ENCODE measurements at regions not wholly inside any gene's neighbourhood (a gene's known extent, or its start where the extent isn't known, plus 50 kb on each side); places are given as distances from the start of the nearest gene placed in this dataset.
"Not testable (repeated sequence)": the region's sequence is repeated elsewhere in the genome, so short reads cannot be mapped to it uniquely, and the experiment has no call there.

DNA sequence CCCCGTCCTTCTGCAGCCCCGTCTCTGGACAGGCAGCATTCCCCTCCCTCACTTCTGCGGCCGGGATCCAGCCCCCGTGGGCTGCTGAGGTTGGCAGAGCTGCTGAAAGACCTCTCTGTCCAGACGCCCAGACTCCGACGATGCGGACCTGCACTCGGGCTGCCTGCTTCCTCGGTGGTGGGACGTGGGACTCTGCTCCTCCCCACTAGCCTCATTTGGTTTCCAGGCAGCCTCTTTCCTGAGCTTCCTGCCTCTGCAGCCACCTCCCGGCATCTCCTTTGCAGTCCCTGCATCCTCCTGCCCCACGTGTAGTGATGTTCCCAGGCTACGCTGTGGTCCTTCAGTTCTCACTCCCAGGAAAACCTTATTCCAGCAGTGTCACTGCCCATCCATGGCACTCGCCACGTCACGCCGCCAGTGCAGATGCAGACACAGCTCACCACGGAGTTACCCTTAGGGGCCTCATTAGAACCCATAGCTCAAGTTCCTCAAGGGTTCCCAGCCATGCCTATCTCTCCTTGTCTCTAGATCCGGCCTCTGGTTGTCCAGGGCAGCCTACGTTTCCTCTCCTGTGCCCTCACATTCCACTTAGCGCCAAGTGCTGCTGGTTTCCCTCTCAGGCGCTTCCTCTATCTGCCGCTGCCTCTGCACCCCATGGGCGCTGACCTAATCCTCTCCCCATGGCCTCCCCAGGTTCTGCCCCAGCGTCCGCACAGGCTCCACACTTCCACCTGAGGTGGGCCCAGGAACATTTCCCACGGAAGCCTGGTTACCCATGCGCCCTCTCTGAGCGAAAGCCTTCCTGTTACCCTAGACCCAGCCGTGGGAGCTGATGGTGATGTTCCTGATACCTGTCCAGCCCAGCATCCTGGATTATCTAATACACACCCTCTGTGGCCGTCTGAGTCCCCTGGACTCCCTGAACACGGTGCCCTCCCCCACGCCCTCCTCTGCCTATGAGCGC lies 318.3 kb upstream of the MYT1L start:
- H3K4me3 Mint-ChIP-seq, result no peak overlapping the region
- no peaks in the 10 kb centered on the region for H3K36me3 Mint-ChIP-seq
- no peaks in the 10 kb centered on the region for H3K9me3 Mint-ChIP-seq
- H3K4me1 Mint-ChIP-seq (ENCODE audit: unreplicated experiment), result peaks cover 11% of the 10 kb centered on the region
- H3K27me3 Mint-ChIP-seq, result peaks cover 4% of the 10 kb centered on the region
- TF ChIP-seq, protein P1, sequence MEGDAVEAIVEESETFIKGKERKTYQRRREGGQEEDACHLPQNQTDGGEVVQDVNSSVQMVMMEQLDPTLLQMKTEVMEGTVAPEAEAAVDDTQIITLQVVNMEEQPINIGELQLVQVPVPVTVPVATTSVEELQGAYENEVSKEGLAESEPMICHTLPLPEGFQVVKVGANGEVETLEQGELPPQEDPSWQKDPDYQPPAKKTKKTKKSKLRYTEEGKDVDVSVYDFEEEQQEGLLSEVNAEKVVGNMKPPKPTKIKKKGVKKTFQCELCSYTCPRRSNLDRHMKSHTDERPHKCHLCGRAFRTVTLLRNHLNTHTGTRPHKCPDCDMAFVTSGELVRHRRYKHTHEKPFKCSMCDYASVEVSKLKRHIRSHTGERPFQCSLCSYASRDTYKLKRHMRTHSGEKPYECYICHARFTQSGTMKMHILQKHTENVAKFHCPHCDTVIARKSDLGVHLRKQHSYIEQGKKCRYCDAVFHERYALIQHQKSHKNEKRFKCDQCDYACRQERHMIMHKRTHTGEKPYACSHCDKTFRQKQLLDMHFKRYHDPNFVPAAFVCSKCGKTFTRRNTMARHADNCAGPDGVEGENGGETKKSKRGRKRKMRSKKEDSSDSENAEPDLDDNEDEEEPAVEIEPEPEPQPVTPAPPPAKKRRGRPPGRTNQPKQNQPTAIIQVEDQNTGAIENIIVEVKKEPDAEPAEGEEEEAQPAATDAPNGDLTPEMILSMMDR (conservative IDR thresholded peaks at IDR 0.05), result no peak
- DNase-seq (ENCODE audit: extremely low spot score, unreplicated experiment), result no peak
- H3K27ac Mint-ChIP-seq, result no peak overlapping the region

DNA sequence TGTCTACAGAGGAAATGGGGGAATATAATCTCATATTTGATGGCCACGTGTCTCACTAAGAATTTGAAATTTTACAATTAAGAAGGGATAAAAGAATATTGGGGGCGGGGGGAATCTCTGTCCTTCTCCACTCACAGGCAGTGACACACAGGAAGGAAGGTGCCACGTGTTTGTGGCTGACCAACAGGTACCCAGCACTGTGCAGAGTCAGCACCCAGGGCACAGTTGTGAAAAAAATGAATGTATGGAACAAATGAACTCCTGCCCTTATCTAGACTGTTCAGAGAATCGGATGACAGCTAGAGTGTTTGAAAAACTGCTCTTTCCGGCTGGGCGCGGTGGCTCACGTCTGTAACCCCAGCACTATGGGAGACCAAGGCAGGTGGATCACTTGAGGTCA lies 317.0 kb upstream of the MYT1L start:
- Mint-ChIP-seq H3K27ac (no peak overlapping the region), H3K4me3 (no peak overlapping the region), H3K27me3 (peaks cover 4% of the 10 kb centered on the region), H3K9me3 (no peaks in the 10 kb centered on the region), H3K36me3 (no peaks in the 10 kb centered on the region), H3K4me1 (ENCODE audit: unreplicated experiment) (peaks cover 11% of the 10 kb centered on the region)
- no peak for DNase-seq (ENCODE audit: extremely low spot score, unreplicated experiment)
- TF ChIP-seq, protein P1 (conservative IDR thresholded peaks at IDR 0.05), result no peak

DNA sequence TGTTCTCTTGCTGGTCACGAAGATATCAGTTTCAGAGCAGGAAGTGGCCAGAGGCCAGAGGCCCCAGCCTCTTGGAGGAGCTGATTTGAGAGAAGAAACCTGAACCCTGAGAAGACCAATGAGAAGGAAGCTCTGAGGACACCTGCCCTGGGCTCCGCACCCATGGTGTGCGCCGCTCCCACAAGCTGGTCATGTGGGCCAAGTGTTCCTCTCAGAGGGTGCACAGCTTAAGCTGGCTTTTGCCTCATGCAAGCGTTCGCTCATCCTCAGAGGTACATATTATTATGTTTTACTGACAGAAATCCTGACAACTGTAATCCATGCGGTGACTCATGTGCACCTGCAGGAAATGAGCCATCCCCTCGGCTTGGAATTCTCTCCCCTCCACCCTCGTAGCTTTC lies 316.1 kb upstream of the MYT1L start:
- H3K4me1 Mint-ChIP-seq (ENCODE audit: unreplicated experiment), result peaks cover 11% of the 10 kb centered on the region
- H3K9me3 Mint-ChIP-seq, result no peaks in the 10 kb centered on the region
- DNase-seq (ENCODE audit: extremely low spot score, unreplicated experiment), result no peak
- peaks cover 4% of the 10 kb centered on the region for H3K27me3 Mint-ChIP-seq
- TF ChIP-seq, protein P1 (conservative IDR thresholded peaks at IDR 0.05), result no peak
- H3K36me3 Mint-ChIP-seq, result no peaks in the 10 kb centered on the region
- H3K27ac Mint-ChIP-seq, result no peak overlapping the region
- H3K4me3 Mint-ChIP-seq, result no peak overlapping the region

DNA sequence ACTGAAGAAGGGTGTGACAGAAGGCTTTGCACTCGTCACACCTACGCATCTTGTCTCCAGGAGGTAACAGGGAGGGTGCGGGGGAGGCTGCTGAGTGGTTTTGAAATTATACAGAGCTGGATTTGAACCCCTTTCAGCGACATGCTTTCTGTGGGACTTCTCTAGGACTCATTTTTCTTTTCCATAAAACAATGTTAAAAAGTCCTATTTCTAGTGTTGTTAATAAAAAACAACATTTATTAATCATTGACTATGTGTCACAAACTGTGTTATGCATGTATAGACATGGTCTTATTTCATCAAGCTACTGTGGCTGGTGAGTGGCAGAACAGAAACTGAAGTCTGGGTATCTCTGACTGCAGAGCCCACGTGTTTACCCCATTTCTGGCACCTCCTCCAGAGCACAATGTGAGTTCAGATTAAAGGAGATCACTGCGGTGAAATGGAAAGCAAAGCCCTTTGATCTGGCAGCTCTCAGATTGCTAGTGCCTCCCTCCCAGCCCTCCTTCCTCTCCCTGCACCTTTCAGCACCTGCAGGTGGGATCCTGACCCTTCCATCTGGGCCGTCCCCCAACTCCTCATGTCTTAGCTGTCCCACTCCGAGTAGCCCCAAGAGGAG lies 315.5 kb upstream of the MYT1L start:
- Mint-ChIP-seq H3K9me3 (no peaks in the 10 kb centered on the region), H3K4me1 (ENCODE audit: unreplicated experiment) (peaks cover 11% of the 10 kb centered on the region), H3K27me3 (no peaks in the 10 kb centered on the region), H3K27ac (no peak overlapping the region), H3K36me3 (no peaks in the 10 kb centered on the region), H3K4me3 (no peak overlapping the region)
- no peak for DNase-seq (ENCODE audit: extremely low spot score, unreplicated experiment)
- TF ChIP-seq, protein P1 (conservative IDR thresholded peaks at IDR 0.05), result no peak

DNA sequence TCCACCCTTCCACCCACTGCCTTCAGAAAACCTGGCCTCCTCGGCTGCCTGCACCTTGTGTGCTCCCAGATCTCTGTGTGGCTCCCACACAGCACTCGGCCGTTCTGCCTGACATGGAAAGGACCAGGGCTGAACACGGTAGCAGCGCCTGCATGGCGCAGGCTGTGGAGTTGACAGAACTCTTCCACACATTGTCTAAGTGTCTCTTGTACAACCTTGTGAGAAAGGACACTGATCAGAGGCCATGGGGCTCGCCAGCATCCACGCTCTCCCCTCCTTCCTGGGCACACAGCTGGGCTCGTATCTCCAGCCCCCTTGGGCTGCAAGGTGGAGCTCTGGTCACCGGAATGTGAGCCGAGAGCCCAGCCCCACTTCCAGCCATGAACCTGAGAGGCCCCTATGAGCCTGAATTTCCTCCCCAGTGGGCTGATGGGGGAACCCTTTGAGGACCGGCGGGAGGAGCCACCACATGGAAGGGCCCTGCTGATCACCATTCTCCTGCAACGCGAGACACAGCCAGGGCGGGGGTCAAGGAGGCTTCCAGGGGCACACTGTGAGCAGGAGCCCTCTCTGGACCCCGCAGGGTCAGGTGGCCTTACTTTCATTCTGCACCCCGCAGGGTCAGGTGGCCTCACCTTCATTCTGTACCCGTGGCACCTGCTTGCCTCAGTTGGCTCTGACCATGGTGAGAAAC lies 314.2 kb upstream of the MYT1L start:
- DNase-seq (ENCODE audit: extremely low spot score, unreplicated experiment), result no peak
- no peaks in the 10 kb centered on the region for H3K36me3 Mint-ChIP-seq
- H3K4me1 Mint-ChIP-seq (ENCODE audit: unreplicated experiment), result peaks cover 11% of the 10 kb centered on the region
- no peak overlapping the region for H3K4me3 Mint-ChIP-seq
- H3K27me3 Mint-ChIP-seq, result no peaks in the 10 kb centered on the region
- H3K9me3 Mint-ChIP-seq, result no peaks in the 10 kb centered on the region
- TF ChIP-seq, protein P1 (conservative IDR thresholded peaks at IDR 0.05), result no peak
- no peak overlapping the region for H3K27ac Mint-ChIP-seq

DNA sequence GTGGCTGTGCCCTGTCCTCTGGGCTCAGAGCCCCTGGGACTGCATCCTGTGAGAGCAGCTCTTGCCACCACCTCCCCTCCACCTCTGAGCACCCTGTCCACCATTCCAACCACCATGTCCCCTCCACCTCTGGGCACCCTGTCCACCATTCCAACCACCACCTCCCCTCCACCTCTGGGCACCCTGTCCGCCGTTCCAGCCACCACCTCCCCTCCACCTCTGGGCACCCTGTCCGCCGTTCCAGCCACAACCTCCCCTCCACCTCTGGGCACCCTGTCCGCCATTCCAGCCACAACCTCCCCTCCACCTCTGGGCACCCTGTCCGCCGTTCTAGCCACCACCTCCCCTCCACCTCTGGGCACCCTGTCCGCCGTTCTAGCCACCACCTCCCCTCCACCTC lies 313.7 kb upstream of the MYT1L start:
- not testable (repeated sequence) for H3K27ac Mint-ChIP-seq; DNase-seq (ENCODE audit: extremely low spot score, unreplicated experiment); H3K36me3 Mint-ChIP-seq; H3K27me3 Mint-ChIP-seq; H3K4me3 Mint-ChIP-seq; H3K9me3 Mint-ChIP-seq
- H3K4me1 Mint-ChIP-seq (ENCODE audit: unreplicated experiment), result peaks cover 11% of the 10 kb centered on the region
